Fibroblast of pulmonary artery (primary cell): ENCODE measurements at regions not wholly inside any gene's neighbourhood (a gene's known extent, or its start where the extent isn't known, plus 50 kb on each side); places are given as distances from the start of the nearest gene placed in this dataset.
A peak's percentile ranks its signal among the peaks of the same experiment; 100 is the strongest.

Experiments used
- DNase-seq: peaks from one replicate; pipeline ENCODE4 v3.0.0-alpha.2; 2010; ENCODE audit warnings: low read depth
- H3K4me3 ChIP-seq: replicated peaks from 2 replicates; pipeline ENCODE4 v1.5.1; 2011; ENCODE audit warnings: low read depth, mild to moderate bottlenecking, control low read depth, low read length, moderate library complexity
- CTCF ChIP-seq: IDR thresholded peaks from 2 replicates; pipeline ENCODE4 v1.5.1; 2011; ENCODE audit warnings: mild to moderate bottlenecking, control low read depth, low read length, inconsistent platforms; ENCODE audit errors: missing control alignments

- DNase-seq, result no peak
- no peak for TF ChIP-seq CTCF
- no peak overlapping the region for H3K4me3 ChIP-seq
Observed at GRCh38 chr13:105928048-105928447, 607.4 kb downstream of the EFNB2 start.

- DNase-seq, result peak; percentile 86
- H3K4me3 ChIP-seq, result no peak overlapping the region
- TF ChIP-seq CTCF, result no peak
Observed at GRCh38 chr13:105925496-105925895, 610.0 kb downstream of the EFNB2 start.

- no peak overlapping the region for H3K4me3 ChIP-seq
- TF ChIP-seq CTCF, result no peak
Observed at GRCh38 chr13:105921711-105922110, 613.8 kb downstream of the EFNB2 start.

GRCh38 chr13:105920370-105920769 lies 615.1 kb downstream of the EFNB2 start:
- H3K4me3 ChIP-seq, result no peak overlapping the region
- no peak for TF ChIP-seq CTCF
- DNase-seq, result peak; percentile 59

More at GRCh38 chr13:105921711-105922110, 613.8 kb downstream of the EFNB2 start:
- DNase-seq, result no peak

GRCh38 chr13:105918842-105919741 lies 616.4 kb downstream of the EFNB2 start:
- H3K4me3 ChIP-seq, result no peak overlapping the region
- TF ChIP-seq CTCF, result no peak
- peak; percentile 63 for DNase-seq

- no peak overlapping the region for H3K4me3 ChIP-seq
- no peak for TF ChIP-seq CTCF
- no peak for DNase-seq
Observed at GRCh38 chr13:105915146-105915850, 620.2 kb downstream of the EFNB2 start.
